Breast epithelium (tissue), 3 donors: ENCODE measurements at regions not wholly inside any gene's neighbourhood (a gene's known extent, or its start where the extent isn't known, plus 50 kb on each side); places are given as distances from the start of the nearest gene placed in this dataset.

Experiments used
- CTCF ChIP-seq, 3 donors: fragments of 450-650 bp; IDR thresholded peaks; one replicate each; pipeline ENCODE4 v1.5.1; 2016 to 2017; ENCODE audit warnings: antibody characterized with exemption in 3 of 3, mild to moderate bottlenecking in 3 of 3, moderate library complexity in 3 of 3
- POLR2AphosphoS5 ChIP-seq, 3 donors: sonication (generic); formaldehyde crosslinking; IDR thresholded peaks; one replicate each; pipeline ENCODE4 v1.6.1; 2017; ENCODE audit warnings: antibody characterized with exemption in 3 of 3

GRCh38 chr5:118555727-118556126 lies 432.6 kb downstream of the DTWD2 start:
- no peak for TF ChIP-seq CTCF (IDR thresholded peaks at IDR 0.05)
- TF ChIP-seq POLR2AphosphoS5 (IDR thresholded peaks at IDR 0.05) = no peak
